ENCODE measurements at regions not wholly inside any gene's neighbourhood (a gene's known extent, or its start where the extent isn't known, plus 50 kb on each side); places are given as distances from the start of the nearest gene placed in this dataset.

- Histone ChIP-seq H3K4me3 (no peak overlapping the region), H3K27me3 (no peaks in the 10 kb centered on the region), H3K27ac (no peak overlapping the region), H3K36me3 (replicated peaks in 1 of 2) (no peaks in the 10 kb centered on the region), H3K4me1 (replicated peaks in 1 of 2) (no peaks in the 10 kb centered on the region), H3K9me3 (replicated peaks in 1 of 3) (no peaks in the 10 kb centered on the region)
- DNase-seq: peak in 3 of 7 donors; percentile 8 to 21 (median 13)
- intact Hi-C loops (cut with DNase I): no loop called here
- 37 to 72% (median 66%) methylated on average over 2 to 3 of the region's 3 CpGs for WGBS, 4 donors
- no peak for TF ChIP-seq POLR2A (IDR thresholded peaks at IDR 0.05)
- TF ChIP-seq, protein P1, sequence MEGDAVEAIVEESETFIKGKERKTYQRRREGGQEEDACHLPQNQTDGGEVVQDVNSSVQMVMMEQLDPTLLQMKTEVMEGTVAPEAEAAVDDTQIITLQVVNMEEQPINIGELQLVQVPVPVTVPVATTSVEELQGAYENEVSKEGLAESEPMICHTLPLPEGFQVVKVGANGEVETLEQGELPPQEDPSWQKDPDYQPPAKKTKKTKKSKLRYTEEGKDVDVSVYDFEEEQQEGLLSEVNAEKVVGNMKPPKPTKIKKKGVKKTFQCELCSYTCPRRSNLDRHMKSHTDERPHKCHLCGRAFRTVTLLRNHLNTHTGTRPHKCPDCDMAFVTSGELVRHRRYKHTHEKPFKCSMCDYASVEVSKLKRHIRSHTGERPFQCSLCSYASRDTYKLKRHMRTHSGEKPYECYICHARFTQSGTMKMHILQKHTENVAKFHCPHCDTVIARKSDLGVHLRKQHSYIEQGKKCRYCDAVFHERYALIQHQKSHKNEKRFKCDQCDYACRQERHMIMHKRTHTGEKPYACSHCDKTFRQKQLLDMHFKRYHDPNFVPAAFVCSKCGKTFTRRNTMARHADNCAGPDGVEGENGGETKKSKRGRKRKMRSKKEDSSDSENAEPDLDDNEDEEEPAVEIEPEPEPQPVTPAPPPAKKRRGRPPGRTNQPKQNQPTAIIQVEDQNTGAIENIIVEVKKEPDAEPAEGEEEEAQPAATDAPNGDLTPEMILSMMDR (IDR thresholded peaks at IDR 0.05): no peak
These were observed 80.1 kb upstream of the RTL6 start for GRCh38 chr22:44578110-44578457.

- Histone ChIP-seq H3K9me3 (replicated peaks in 1 of 3) (no peaks in the 10 kb centered on the region), H3K36me3 (replicated peaks in 1 of 2) (no peaks in the 10 kb centered on the region), H3K4me1 (replicated peaks in 1 of 2) (no peaks in the 10 kb centered on the region), H3K27ac (no peak overlapping the region), H3K4me3 (no peak overlapping the region), H3K27me3 (no peaks in the 10 kb centered on the region)
- intact Hi-C loops (cut with DNase I): no loop called here
- peak in 4 of 7 donors; percentile 8 to 29 (median 12) for DNase-seq
- TF ChIP-seq, protein P1 (IDR thresholded peaks at IDR 0.05): no peak
- TF ChIP-seq POLR2A (IDR thresholded peaks at IDR 0.05): no peak
- 85 to 92% (median 89%) methylated on average over 13 to 26 of the region's 26 CpGs for WGBS, 4 donors
These were observed 79.5 kb upstream of the RTL6 start for GRCh38 chr22:44577391-44578109.

DNA sequence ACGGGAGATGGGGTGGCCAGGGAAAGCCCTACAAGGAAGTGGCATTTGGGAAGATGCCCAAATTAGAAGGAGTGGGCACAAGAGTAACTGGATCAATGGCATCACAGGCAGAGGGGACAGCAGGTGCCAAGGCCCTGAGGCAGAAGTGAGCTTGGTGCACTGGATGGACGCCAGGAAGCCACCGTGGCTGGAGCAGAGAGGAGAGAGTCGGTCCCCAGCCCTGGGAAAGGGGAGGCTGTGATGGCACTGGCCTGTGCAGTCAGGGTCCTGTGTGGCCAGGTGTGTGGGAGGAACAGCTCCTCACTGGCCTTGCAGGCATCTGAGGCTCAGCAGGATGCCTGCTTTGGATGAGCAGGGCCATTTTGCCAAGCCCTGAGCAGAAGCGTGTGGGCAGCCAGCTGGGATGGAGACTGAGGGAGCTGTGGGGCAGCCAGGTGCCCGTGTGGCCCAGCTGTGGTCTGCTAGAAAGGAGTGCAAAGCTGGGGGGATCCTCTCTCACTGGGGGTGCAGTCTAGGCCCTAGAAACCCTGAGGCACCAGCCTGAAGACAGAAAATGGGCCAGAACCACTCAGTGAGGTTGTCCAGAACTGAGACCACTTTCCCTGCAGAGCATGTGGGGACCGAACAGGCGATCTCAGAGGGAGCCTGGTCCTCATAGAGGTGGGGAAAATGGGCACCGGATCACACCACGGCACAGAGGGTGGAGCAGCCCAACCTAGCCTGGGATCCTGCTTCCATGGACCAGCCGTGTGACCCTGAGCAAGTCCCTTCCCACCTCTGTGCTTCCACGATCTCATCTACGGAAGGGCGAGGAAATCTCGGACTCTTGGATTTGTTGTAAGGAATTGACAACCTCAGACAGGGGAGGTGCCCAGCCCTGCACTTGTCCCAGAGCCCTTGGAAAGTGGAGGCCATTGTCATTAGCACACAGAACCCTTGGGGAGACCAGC, 78.6 kb upstream of the RTL6 start:
- H3K4me1 ChIP-seq (replicated peaks in 1 of 2): no peaks in the 10 kb centered on the region
- H3K27me3 ChIP-seq: no peaks in the 10 kb centered on the region
- intact Hi-C loops (cut with DNase I): no loop called here
- DNase-seq: peak in 3 of 7 donors; percentile 1 to 41 (median 21)
- H3K4me3 ChIP-seq: no peak overlapping the region
- H3K9me3 ChIP-seq (replicated peaks in 1 of 3): no peaks in the 10 kb centered on the region
- no peaks in the 10 kb centered on the region for H3K36me3 ChIP-seq (replicated peaks in 1 of 2)
- TF ChIP-seq, protein P1 (IDR thresholded peaks at IDR 0.05): no peak
- TF ChIP-seq POLR2A (IDR thresholded peaks at IDR 0.05): no peak
- 82 to 90% (median 87%) methylated on average over 11 to 15 of the region's 15 CpGs for WGBS, 4 donors
- H3K27ac ChIP-seq: no peak overlapping the region
